ENCODE measurements at regions not wholly inside any gene's neighbourhood (a gene's known extent, or its start where the extent isn't known, plus 50 kb on each side); places are given as distances from the start of the nearest gene placed in this dataset.

GRCh38 chr14:53670701-53671100 lies 285.9 kb downstream of the BMP4 start:
- H3K9me3 ChIP-seq = no peaks in the 10 kb centered on the region
- no peak overlapping the region for H3K27ac ChIP-seq
- H3K4me1 ChIP-seq = no peaks in the 10 kb centered on the region
- ATAC-seq (peak in 1 of 4 donors; percentile 33), DNase-seq (no peak)
- no peaks in the 10 kb centered on the region for H3K36me3 ChIP-seq (ENCODE audit: insufficient read depth in 1 of 2, low read depth in 1 of 2)
- H3K27me3 ChIP-seq (ENCODE audit: insufficient read depth in 3 of 3, low read length in 2 of 3) = peaks cover 0 to 2% (median 0%) of the 10 kb centered on the region in 3 donors
- no peak overlapping the region for H3K4me3 ChIP-seq
- intact Hi-C loops (cut with DNase I) = no loop called here
- TF ChIP-seq CTCF (IDR thresholded peaks at IDR 0.05) = no peak

GRCh38 chr14:53668897-53669296 lies 287.7 kb downstream of the BMP4 start:
- Histone ChIP-seq H3K4me1 (no peaks in the 10 kb centered on the region), H3K4me3 (no peak overlapping the region), H3K27me3 (ENCODE audit: insufficient read depth in 3 of 3, low read length in 2 of 3) (peaks cover 0 to 2% (median 0%) of the 10 kb centered on the region in 3 donors), H3K9me3 (no peaks in the 10 kb centered on the region), H3K36me3 (ENCODE audit: insufficient read depth in 1 of 2, low read depth in 1 of 2) (no peaks in the 10 kb centered on the region), H3K27ac (no peak overlapping the region)
- 70 to 78% (median 76%) methylated on average over 5 of the region's 5 CpGs for WGBS, 3 donors
- TF ChIP-seq CTCF (IDR thresholded peaks at IDR 0.05) = no peak
- DNase-seq (no peak), ATAC-seq (no peak)
- intact Hi-C loops (cut with DNase I) = no loop called here

GRCh38 chr14:53663709-53664108 lies 292.9 kb downstream of the BMP4 start:
- ATAC-seq = peak in 1 of 4 donors; percentile 36
- Histone ChIP-seq H3K4me3 (no peak overlapping the region), H3K27me3 (ENCODE audit: insufficient read depth in 3 of 3, low read length in 2 of 3) (peaks cover 0 to 3% (median 0%) of the 10 kb centered on the region in 3 donors), H3K4me1 (no peaks in the 10 kb centered on the region), H3K9me3 (no peaks in the 10 kb centered on the region), H3K36me3 (ENCODE audit: insufficient read depth in 1 of 2, low read depth in 1 of 2) (no peaks in the 10 kb centered on the region), H3K27ac (no peak overlapping the region)
- peak in 1 of 2 donors; percentile 47 for DNase-seq
- intact Hi-C loops (cut with DNase I) = no loop called here
- 36 to 45% (median 39%) methylated on average over 3 of the region's 3 CpGs for WGBS, 3 donors
- TF ChIP-seq CTCF (IDR thresholded peaks at IDR 0.05) = no peak

GRCh38 chr14:53655080-53655785 lies 301.4 kb downstream of the BMP4 start:
- Histone ChIP-seq H3K36me3 (ENCODE audit: insufficient read depth in 1 of 2, low read depth in 1 of 2) (no peaks in the 10 kb centered on the region), H3K4me3 (no peak overlapping the region), H3K9me3 (no peaks in the 10 kb centered on the region), H3K27me3 (ENCODE audit: insufficient read depth in 3 of 3, low read length in 2 of 3) (no peaks in the 10 kb centered on the region), H3K4me1 (no peaks in the 10 kb centered on the region), H3K27ac (no peak overlapping the region)
- ATAC-seq (no peak), DNase-seq (no peak)
- 86 to 91% (median 89%) methylated on average over 3 of the region's 3 CpGs for WGBS, 3 donors
- TF ChIP-seq CTCF (IDR thresholded peaks at IDR 0.05) = no peak
- intact Hi-C loops (cut with DNase I) = no loop called here

- WGBS, 3 donors = 84 to 90% (median 89%) methylated on average over 1 of the region's 1 CpG
Measured at GRCh38 chr14:53652068-53652467, 304.6 kb downstream of the BMP4 start.

More at GRCh38 chr14:53652068-53652467, 304.6 kb downstream of the BMP4 start:
- H3K36me3 ChIP-seq (ENCODE audit: insufficient read depth in 1 of 2, low read depth in 1 of 2) = no peaks in the 10 kb centered on the region
- H3K4me1 ChIP-seq = no peaks in the 10 kb centered on the region
- intact Hi-C loops (cut with DNase I) = no loop called here
- H3K9me3 ChIP-seq = no peaks in the 10 kb centered on the region
- no peak overlapping the region for H3K27ac ChIP-seq
- DNase-seq = no peak
- TF ChIP-seq CTCF (IDR thresholded peaks at IDR 0.05) = no peak
- no peaks in the 10 kb centered on the region for H3K27me3 ChIP-seq (ENCODE audit: insufficient read depth in 3 of 3, low read length in 2 of 3)
- no peak for ATAC-seq
- H3K4me3 ChIP-seq = no peak overlapping the region

Data from psoas muscle (tissue), 7 donors.